ENCODE measurements at regions not wholly inside any gene's neighbourhood (a gene's known extent, or its start where the extent isn't known, plus 50 kb on each side); places are given as distances from the start of the nearest gene placed in this dataset.
"Not testable (repeated sequence)": the region's sequence is repeated elsewhere in the genome, so short reads cannot be mapped to it uniquely, and the experiment has no call there.

- no peak for DNase-seq
Measured at GRCh38 chr3:164080208-164080607, 998.1 kb downstream of the SI start.

- no peak for DNase-seq
Measured at GRCh38 chr3:164064298-164064697, 1014.0 kb downstream of the SI start.

- DNase-seq: no peak
Measured at GRCh38 chr3:164060923-164061322, 1017.4 kb downstream of the SI start.

GRCh38 chr3:164049847-164050246 is 1028.4 kb downstream of the SI start:
- DNase-seq: no peak

- no peak for DNase-seq
Measured at GRCh38 chr3:164048451-164048850, 1029.8 kb downstream of the SI start.

- no peak for DNase-seq
Measured at GRCh38 chr3:164040991-164041390, 1037.3 kb downstream of the SI start.

- no peak for DNase-seq
Measured at GRCh38 chr3:164030194-164030593, 1048.1 kb downstream of the SI start.

GRCh38 chr3:164024786-164025185 is 1053.5 kb downstream of the SI start:
- DNase-seq: no peak

GRCh38 chr3:164023480-164023879 is 1054.8 kb downstream of the SI start:
- no peak for DNase-seq

GRCh38 chr3:164018500-164018899 is 1059.8 kb downstream of the SI start:
- DNase-seq: no peak

- no peak for DNase-seq
Measured at GRCh38 chr3:164007765-164008164, 1070.5 kb downstream of the SI start.

- DNase-seq: no peak
Measured at GRCh38 chr3:164004205-164004604, 1074.1 kb downstream of the SI start.

- not testable (repeated sequence) for DNase-seq
Measured at GRCh38 chr3:164003016-164003415, 1075.3 kb downstream of the SI start.

GRCh38 chr3:163983940-163984339 is 1094.4 kb downstream of the SI start:
- no peak for DNase-seq

GRCh38 chr3:163971861-163972260 is 1106.4 kb downstream of the SI start:
- no peak for DNase-seq

- DNase-seq: no peak
Measured at GRCh38 chr3:163957072-163957471, 1121.2 kb downstream of the SI start.

- DNase-seq: no peak
Measured at GRCh38 chr3:163953526-163953925, 1124.8 kb downstream of the SI start.

- no peak for DNase-seq
Measured at GRCh38 chr3:163952499-163952898, 1125.8 kb downstream of the SI start.

- DNase-seq: peak in 1 of 2 experiments; percentile 17
Measured at GRCh38 chr3:163951397-163951987, 1126.8 kb downstream of the SI start.

GRCh38 chr3:163946785-163947184 is 1131.5 kb downstream of the SI start:
- no peak for DNase-seq

- DNase-seq: no peak
Measured at GRCh38 chr3:163943664-163944063, 1134.6 kb downstream of the SI start.

- no peak for DNase-seq
Measured at GRCh38 chr3:163939926-163940325, 1138.4 kb downstream of the SI start.

- no peak for DNase-seq
Measured at GRCh38 chr3:163936543-163936942, 1141.8 kb downstream of the SI start.

GRCh38 chr3:163935411-163935810 is 1142.9 kb downstream of the SI start:
- no peak for DNase-seq

GRCh38 chr3:163929069-163929652 is 1149.1 kb downstream of the SI start:
- no peak for DNase-seq

Measured in SW 1271 (cell line).